ENCODE measurements at regions not wholly inside any gene's neighbourhood (a gene's known extent, or its start where the extent isn't known, plus 50 kb on each side); places are given as distances from the start of the nearest gene placed in this dataset.

GRCh38 chr5:123720955-123721354, 209.0 kb downstream of the CSNK1G3 start:
- TF ChIP-seq ZNF251 (CRISPR knock-in tag; IDR thresholded peaks at IDR 0.05) = no peak
- TF ChIP-seq, protein P1, sequence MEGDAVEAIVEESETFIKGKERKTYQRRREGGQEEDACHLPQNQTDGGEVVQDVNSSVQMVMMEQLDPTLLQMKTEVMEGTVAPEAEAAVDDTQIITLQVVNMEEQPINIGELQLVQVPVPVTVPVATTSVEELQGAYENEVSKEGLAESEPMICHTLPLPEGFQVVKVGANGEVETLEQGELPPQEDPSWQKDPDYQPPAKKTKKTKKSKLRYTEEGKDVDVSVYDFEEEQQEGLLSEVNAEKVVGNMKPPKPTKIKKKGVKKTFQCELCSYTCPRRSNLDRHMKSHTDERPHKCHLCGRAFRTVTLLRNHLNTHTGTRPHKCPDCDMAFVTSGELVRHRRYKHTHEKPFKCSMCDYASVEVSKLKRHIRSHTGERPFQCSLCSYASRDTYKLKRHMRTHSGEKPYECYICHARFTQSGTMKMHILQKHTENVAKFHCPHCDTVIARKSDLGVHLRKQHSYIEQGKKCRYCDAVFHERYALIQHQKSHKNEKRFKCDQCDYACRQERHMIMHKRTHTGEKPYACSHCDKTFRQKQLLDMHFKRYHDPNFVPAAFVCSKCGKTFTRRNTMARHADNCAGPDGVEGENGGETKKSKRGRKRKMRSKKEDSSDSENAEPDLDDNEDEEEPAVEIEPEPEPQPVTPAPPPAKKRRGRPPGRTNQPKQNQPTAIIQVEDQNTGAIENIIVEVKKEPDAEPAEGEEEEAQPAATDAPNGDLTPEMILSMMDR (CRISPR knock-in tag; IDR thresholded peaks at IDR 0.05) = no peak
- TF ChIP-seq, protein P2, sequence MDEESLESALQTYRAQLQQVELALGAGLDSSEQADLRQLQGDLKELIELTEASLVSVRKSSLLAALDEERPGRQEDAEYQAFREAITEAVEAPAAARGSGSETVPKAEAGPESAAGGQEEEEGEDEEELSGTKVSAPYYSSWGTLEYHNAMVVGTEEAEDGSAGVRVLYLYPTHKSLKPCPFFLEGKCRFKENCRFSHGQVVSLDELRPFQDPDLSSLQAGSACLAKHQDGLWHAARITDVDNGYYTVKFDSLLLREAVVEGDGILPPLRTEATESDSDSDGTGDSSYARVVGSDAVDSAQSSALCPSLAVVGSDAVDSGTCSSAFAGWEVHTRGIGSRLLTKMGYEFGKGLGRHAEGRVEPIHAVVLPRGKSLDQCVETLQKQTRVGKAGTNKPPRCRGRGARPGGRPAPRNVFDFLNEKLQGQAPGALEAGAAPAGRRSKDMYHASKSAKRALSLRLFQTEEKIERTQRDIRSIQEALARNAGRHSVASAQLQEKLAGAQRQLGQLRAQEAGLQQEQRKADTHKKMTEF (CRISPR knock-in tag; IDR thresholded peaks at IDR 0.05) = no peak
- TF ChIP-seq MYNN (CRISPR knock-in tag; IDR thresholded peaks at IDR 0.05; ENCODE audit: low read depth) = no peak
- TF ChIP-seq RNF2 (conservative IDR thresholded peaks at IDR 0.05; ENCODE audit: low read depth) = no peak
- no peak for TF ChIP-seq HOXA7 (CRISPR knock-in tag; IDR thresholded peaks at IDR 0.05)
- TF ChIP-seq TCF12 (IDR thresholded peaks at IDR 0.05) = no peak
- TF ChIP-seq TCF12 (CRISPR knock-in tag; IDR thresholded peaks at IDR 0.05) = no peak
- TF ChIP-seq TAF1 (CRISPR knock-in tag; IDR thresholded peaks at IDR 0.05) = no peak
- no peak for TF ChIP-seq EP300 (IDR thresholded peaks at IDR 0.05; ENCODE audit: low read depth in 2 of 2, low read length in 2 of 2)
- TF ChIP-seq EP300 (CRISPR knock-in tag; IDR thresholded peaks at IDR 0.05; ENCODE audit: borderline replicate concordance) = no peak
- TF ChIP-seq ZKSCAN1 (IDR thresholded peaks at IDR 0.05; ENCODE audit: low read length) = no peak
- TF ChIP-seq NR2F1 (CRISPR knock-in tag; IDR thresholded peaks at IDR 0.05) = no peak
